Ectodermal cell (in vitro differentiated cells): ENCODE measurements at regions not wholly inside any gene's neighbourhood (a gene's known extent, or its start where the extent isn't known, plus 50 kb on each side); places are given as distances from the start of the nearest gene placed in this dataset.

Source experiments
- H3K27ac ChIP-seq: 2 replicates; pipeline ENCODE4 v1.7.0; 2013; ENCODE audit warnings: mild to moderate bottlenecking, low read depth, low read length; ENCODE audit not compliant: insufficient read depth, poor library complexity, severe bottlenecking
- H3K27me3 ChIP-seq: 2 replicates; pipeline ENCODE4 v1.7.0; 2013; ENCODE audit warnings: mild to moderate bottlenecking, low read length; ENCODE audit not compliant: insufficient read depth, control insufficient read depth, poor library complexity, severe bottlenecking
- H3K36me3 ChIP-seq: one replicate; pipeline ENCODE4 v1.7.0; 2013; ENCODE audit warnings: low read length; ENCODE audit not compliant: control insufficient read depth, insufficient read depth
- H3K4me1 ChIP-seq: one replicate; pipeline ENCODE4 v1.7.0; 2013; ENCODE audit warnings: low read length; ENCODE audit not compliant: control insufficient read depth, insufficient read depth
- H3K4me3 ChIP-seq: 2 replicates; pipeline ENCODE4 v1.7.0; 2013; ENCODE audit warnings: low read depth, low read length, control low read depth; ENCODE audit not compliant: insufficient read depth
- H3K9me3 ChIP-seq: 2 replicates; pipeline ENCODE4 v1.7.0; 2013; ENCODE audit warnings: mild to moderate bottlenecking, low read length, moderate library complexity; ENCODE audit not compliant: control insufficient read depth
- WGBS, 2 experiments: methylation state at CpG; one replicate each; pipeline ENCODE4 v1.1.7; 2013; ENCODE audit warnings: missing lambda C conversion rate in 2 of 2; 5-methylcytosine and 5-hydroxymethylcytosine counted together

- no peaks in the 10 kb centered on the region for H3K36me3 ChIP-seq
- H3K4me1 ChIP-seq = peaks cover 34% of the 10 kb centered on the region
- no peaks in the 10 kb centered on the region for H3K9me3 ChIP-seq
- WGBS, 2 experiments = 46 to 80% methylated on average over 1 to 2 of the region's 5 CpGs
- no peak overlapping the region for H3K4me3 ChIP-seq
- H3K27me3 ChIP-seq = no peaks in the 10 kb centered on the region
- no peak overlapping the region for H3K27ac ChIP-seq
These were observed 118.6 kb downstream of the OGFRL1 start for GRCh38 chr6:71406865-71407860.

- H3K27me3 ChIP-seq = no peaks in the 10 kb centered on the region
- 100% methylated on average over 1 of the region's 1 CpG for WGBS, 2 experiments
- no peak overlapping the region for H3K27ac ChIP-seq
- H3K9me3 ChIP-seq = no peaks in the 10 kb centered on the region
- no peak overlapping the region for H3K4me3 ChIP-seq
- peaks cover 21% of the 10 kb centered on the region for H3K4me1 ChIP-seq
- no peaks in the 10 kb centered on the region for H3K36me3 ChIP-seq
These were observed 120.4 kb downstream of the OGFRL1 start for GRCh38 chr6:71408787-71409723.

- H3K36me3 ChIP-seq = no peaks in the 10 kb centered on the region
These were observed 121.6 kb downstream of the OGFRL1 start for GRCh38 chr6:71410164-71410566.

GRCh38 chr6:71410681-71411080 lies 122.1 kb downstream of the OGFRL1 start:
- no peaks in the 10 kb centered on the region for H3K27me3 ChIP-seq
- H3K27ac ChIP-seq = no peak overlapping the region
- H3K36me3 ChIP-seq = no peaks in the 10 kb centered on the region
- 91 to 92% methylated on average over 1 of the region's 1 CpG for WGBS, 2 experiments
- no peak overlapping the region for H3K4me3 ChIP-seq
- H3K9me3 ChIP-seq = no peaks in the 10 kb centered on the region
- peaks cover 11% of the 10 kb centered on the region for H3K4me1 ChIP-seq

More at GRCh38 chr6:71410164-71410566, 121.6 kb downstream of the OGFRL1 start:
- Histone ChIP-seq H3K27me3 (no peaks in the 10 kb centered on the region), H3K4me3 (no peak overlapping the region), H3K4me1 (peaks cover 11% of the 10 kb centered on the region), H3K27ac (no peak overlapping the region), H3K9me3 (no peaks in the 10 kb centered on the region)
- WGBS, 2 experiments = 86 to 91% methylated on average over 4 of the region's 4 CpGs

- no peak overlapping the region for H3K4me3 ChIP-seq
- no peak overlapping the region for H3K27ac ChIP-seq
- peaks cover 9% of the 10 kb centered on the region for H3K4me1 ChIP-seq
- H3K27me3 ChIP-seq = no peaks in the 10 kb centered on the region
- no peaks in the 10 kb centered on the region for H3K9me3 ChIP-seq
- 88 to 100% methylated on average over 1 of the region's 1 CpG for WGBS, 2 experiments
- H3K36me3 ChIP-seq = no peaks in the 10 kb centered on the region
These were observed 123.3 kb downstream of the OGFRL1 start for GRCh38 chr6:71411882-71412281.

GRCh38 chr6:71412559-71413140 lies 124.0 kb downstream of the OGFRL1 start:
- no peak overlapping the region for H3K4me3 ChIP-seq
- peaks cover 1% of the 10 kb centered on the region for H3K4me1 ChIP-seq
- 67 to 74% methylated on average over 1 of the region's 4 CpGs for WGBS, 2 experiments
- H3K9me3 ChIP-seq = no peaks in the 10 kb centered on the region
- no peak overlapping the region for H3K27ac ChIP-seq
- H3K36me3 ChIP-seq = no peaks in the 10 kb centered on the region
- no peaks in the 10 kb centered on the region for H3K27me3 ChIP-seq

GRCh38 chr6:71414486-71414885 lies 125.9 kb downstream of the OGFRL1 start:
- Histone ChIP-seq H3K36me3 (no peaks in the 10 kb centered on the region), H3K4me3 (no peak overlapping the region), H3K27me3 (peaks cover 14% of the 10 kb centered on the region), H3K9me3 (no peaks in the 10 kb centered on the region), H3K27ac (no peak overlapping the region), H3K4me1 (no peaks in the 10 kb centered on the region)
- 94 to 99% methylated on average over 2 to 3 of the region's 3 CpGs for WGBS, 2 experiments

GRCh38 chr6:71419217-71420094 lies 130.8 kb downstream of the OGFRL1 start:
- WGBS, 2 experiments = 16 to 17% methylated on average over 36 of the region's 36 CpGs
- Histone ChIP-seq H3K4me1 (no peaks in the 10 kb centered on the region), H3K9me3 (no peaks in the 10 kb centered on the region), H3K27ac (peak overlapping the region; percentile 67), H3K36me3 (no peaks in the 10 kb centered on the region), H3K4me3 (peak overlapping the region; percentile 71), H3K27me3 (peaks cover 21% of the 10 kb centered on the region)

- WGBS, 2 experiments = 0% methylated on average over 91 of the region's 91 CpGs
- no peaks in the 10 kb centered on the region for H3K9me3 ChIP-seq
- no peaks in the 10 kb centered on the region for H3K4me1 ChIP-seq
- peaks cover 21% of the 10 kb centered on the region for H3K27me3 ChIP-seq
- no peaks in the 10 kb centered on the region for H3K36me3 ChIP-seq
- peak overlapping the region; percentile 71 for H3K4me3 ChIP-seq
- H3K27ac ChIP-seq = peak overlapping the region; percentile 67
These were observed 131.6 kb downstream of the OGFRL1 start for GRCh38 chr6:71420095-71420692.
